Astrocyte of the spinal cord (primary cell): ENCODE measurements at regions not wholly inside any gene's neighbourhood (a gene's known extent, or its start where the extent isn't known, plus 50 kb on each side); places are given as distances from the start of the nearest gene placed in this dataset.
A peak's percentile ranks its signal among the peaks of the same experiment; 100 is the strongest.

Source experiments
- DNase-seq: peaks from one replicate; pipeline ENCODE4 v3.0.0; 2011; ENCODE audit warnings: low read depth, low spot score
- H3K4me3 ChIP-seq: 2 replicates; pipeline ENCODE4 v1.5.1; 2011; ENCODE audit warnings: low read depth, mild to moderate bottlenecking, low read length, moderate library complexity
- in situ Hi-C: cut with HindIII; loops from 2 replicates; pipeline ENCODE4 v1.10.0; 2017; ENCODE audit warnings: low sequenced_read_pairs
- TF ChIP-seq, protein P1 (sequence below): IDR thresholded peaks from 2 replicates; pipeline ENCODE4 v1.5.1; 2012; ENCODE audit warnings: low read depth, mild to moderate bottlenecking, low read length, inconsistent platforms

DNA sequence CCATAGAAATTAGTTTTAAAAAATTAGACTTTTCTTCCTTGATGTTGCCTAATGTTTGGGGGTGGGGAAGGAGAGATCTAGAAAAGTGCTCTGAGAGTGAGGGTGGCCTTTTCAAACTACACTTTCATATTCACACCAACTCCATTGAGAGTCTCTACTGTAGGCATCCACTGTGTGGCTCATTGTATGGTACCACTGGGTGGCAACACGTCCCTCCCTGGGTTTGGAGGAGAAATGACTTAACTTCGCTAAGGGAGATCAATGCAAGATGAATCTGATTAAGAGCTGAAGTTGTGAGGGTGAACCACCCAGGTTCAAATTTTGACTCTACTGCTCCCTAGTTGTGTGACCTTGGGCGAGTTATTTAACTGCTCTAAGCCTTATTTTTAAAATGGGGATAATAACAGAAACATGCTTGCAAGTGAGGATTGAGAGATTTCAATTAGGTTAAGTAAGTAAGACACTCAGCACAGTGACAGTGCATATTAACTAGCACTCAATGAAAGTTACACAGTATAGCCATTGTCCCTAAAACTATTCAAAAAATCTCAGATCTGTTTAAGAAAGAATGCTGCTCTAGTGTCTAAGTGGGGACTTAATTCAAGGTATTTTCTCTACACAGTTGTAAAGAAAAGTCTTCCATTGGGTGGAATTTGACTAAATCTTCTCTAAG lies 193.5 kb upstream of the CNR1 start:
- in situ Hi-C loops, result no loop called here
- TF ChIP-seq, protein P1, sequence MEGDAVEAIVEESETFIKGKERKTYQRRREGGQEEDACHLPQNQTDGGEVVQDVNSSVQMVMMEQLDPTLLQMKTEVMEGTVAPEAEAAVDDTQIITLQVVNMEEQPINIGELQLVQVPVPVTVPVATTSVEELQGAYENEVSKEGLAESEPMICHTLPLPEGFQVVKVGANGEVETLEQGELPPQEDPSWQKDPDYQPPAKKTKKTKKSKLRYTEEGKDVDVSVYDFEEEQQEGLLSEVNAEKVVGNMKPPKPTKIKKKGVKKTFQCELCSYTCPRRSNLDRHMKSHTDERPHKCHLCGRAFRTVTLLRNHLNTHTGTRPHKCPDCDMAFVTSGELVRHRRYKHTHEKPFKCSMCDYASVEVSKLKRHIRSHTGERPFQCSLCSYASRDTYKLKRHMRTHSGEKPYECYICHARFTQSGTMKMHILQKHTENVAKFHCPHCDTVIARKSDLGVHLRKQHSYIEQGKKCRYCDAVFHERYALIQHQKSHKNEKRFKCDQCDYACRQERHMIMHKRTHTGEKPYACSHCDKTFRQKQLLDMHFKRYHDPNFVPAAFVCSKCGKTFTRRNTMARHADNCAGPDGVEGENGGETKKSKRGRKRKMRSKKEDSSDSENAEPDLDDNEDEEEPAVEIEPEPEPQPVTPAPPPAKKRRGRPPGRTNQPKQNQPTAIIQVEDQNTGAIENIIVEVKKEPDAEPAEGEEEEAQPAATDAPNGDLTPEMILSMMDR, result no peak
- no peak overlapping the region for H3K4me3 ChIP-seq
- no peak for DNase-seq

DNA sequence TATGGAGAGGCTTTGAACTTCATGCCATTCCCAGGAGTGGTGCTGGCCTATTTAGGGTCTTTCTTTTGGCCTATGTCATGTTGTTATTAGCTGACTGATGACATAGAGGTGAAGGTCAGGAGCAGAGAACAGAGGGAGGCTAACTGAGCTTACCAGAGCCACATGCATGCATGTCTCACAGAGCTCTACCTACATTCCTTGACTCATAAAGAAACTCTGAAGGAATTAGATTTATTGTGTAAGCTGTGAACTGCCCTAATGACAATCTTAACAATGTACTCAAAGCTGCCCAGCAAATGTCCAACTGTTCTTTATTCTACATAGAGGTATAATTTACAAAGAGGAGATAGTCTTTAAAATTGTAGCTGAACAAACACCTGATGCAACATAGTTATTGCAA lies 192.7 kb upstream of the CNR1 start:
- no peak overlapping the region for H3K4me3 ChIP-seq
- in situ Hi-C loops, result no loop called here
- no peak for DNase-seq
- TF ChIP-seq, protein P1, result no peak

DNA sequence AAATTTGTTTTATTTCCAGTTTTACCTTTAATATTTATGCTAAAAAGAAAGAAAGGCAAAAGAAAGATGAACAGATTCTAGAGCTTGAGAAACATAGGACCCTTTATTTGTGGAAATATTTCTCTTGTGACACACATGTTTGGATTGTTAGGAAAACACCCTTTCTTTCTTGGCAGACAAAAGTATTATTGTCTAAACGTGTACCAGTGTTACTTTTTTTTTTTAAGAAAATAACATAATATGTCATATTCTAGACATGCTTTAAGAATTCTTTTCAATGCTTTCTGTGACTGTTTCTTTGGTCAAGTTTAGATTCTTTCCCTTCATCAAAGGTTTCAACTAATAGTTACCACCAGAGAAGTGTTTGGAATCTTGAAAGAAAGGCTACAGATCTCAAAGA lies 183.4 kb upstream of the CNR1 start:
- no peak overlapping the region for H3K4me3 ChIP-seq
- TF ChIP-seq, protein P1, result no peak
- DNase-seq, result peak; percentile 53
- in situ Hi-C loops, result no loop called here

DNA sequence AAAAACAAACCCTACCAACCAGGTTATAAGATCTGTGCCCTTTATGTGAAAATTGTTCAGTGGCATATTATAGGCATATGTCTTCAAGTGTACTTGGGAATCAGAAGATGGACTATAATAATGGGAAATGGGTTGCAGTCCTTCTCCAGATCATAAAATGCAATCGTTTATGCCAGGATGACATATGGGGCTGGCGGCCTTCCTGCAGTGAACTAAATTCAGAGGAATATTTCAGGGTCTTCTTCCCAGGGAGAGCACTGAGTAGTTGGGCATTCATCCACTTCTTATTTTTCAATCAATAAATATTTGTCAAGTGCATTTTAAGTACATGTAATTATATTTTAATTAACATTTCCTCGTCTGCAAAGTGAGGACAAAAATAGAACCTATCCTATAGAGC lies 176.2 kb upstream of the CNR1 start:
- TF ChIP-seq, protein P1, result no peak
- no peak for DNase-seq
- no peak overlapping the region for H3K4me3 ChIP-seq
- in situ Hi-C loops, result no loop called here

- peak; percentile 20 for DNase-seq
- in situ Hi-C loops, result no loop called here
- H3K4me3 ChIP-seq, result no peak overlapping the region
- TF ChIP-seq, protein P1, result no peak
Measured at GRCh38 chr6:88339761-88340160, 173.6 kb upstream of the CNR1 start.

DNA sequence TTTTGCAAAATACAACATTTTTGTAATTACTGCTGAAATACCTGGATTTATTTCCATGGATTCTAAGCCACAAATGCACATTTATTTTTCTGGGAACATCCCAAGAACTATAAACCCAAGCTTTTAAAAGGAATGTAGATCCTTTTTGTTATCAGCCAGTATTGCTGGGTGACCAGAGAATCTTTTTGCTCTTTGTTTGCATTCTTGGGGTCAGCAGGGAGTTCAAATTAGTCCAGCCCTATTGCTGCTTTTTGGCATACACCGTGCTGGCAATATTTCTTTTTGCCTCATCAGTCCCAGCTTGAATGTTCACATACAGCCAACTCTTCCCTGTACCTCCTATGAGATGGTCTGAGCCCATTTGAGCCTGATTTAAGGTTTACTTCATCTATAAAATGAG lies 155.2 kb upstream of the CNR1 start:
- no peak overlapping the region for H3K4me3 ChIP-seq
- in situ Hi-C loops, result no loop called here
- TF ChIP-seq, protein P1, result no peak
- peak; percentile 58 for DNase-seq
